HG03103 (cell line): ENCODE measurements at regions not wholly inside any gene's neighbourhood (a gene's known extent, or its start where the extent isn't known, plus 50 kb on each side); places are given as distances from the start of the nearest gene placed in this dataset.

ENCODE experiments used
- ATAC-seq: cut with Tn5 transposase; IDR thresholded peaks from one replicate; pipeline ENCODE4 v1.9.1; 2021; ENCODE audit warnings: low read depth; ENCODE audit not compliant: unreplicated experiment

DNA sequence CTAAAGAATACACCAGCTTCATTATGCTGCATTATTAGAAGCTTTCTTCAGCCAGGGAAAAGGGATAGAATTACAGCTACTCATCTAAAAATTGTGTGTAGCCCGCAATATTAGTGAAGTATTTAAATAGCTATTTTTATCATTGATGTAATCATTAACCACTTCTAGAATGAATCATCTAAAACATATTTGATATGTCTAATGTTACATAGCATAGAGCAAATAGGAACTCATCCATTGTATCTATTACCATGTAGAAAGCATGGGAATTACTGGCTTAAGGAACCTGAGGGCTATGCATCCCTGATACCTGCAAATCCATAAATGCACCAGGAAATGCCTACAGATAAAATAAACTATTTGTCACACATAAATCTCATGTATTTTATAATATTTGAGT is 54.5 kb upstream of the VGLL3 start:
- ATAC-seq: no peak

DNA sequence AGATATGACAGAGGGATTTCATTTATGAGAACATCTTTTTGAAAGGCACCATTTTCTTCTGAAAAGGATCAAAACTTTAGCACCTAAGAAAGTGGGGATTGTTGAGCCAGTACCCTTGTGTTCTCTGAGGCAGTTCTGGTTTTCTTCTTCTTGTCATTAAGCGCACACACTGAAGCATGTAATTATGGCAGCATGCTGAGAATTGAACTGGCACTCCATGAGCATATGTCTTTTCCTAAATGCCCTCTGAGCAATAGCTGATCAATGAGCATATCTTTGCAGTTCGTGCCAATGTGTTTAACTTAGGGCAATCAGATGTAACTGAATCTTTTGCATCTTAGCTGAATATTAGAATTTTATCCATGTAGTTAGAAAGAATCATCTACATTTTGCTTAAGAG is 53.9 kb upstream of the VGLL3 start:
- no peak for ATAC-seq

DNA sequence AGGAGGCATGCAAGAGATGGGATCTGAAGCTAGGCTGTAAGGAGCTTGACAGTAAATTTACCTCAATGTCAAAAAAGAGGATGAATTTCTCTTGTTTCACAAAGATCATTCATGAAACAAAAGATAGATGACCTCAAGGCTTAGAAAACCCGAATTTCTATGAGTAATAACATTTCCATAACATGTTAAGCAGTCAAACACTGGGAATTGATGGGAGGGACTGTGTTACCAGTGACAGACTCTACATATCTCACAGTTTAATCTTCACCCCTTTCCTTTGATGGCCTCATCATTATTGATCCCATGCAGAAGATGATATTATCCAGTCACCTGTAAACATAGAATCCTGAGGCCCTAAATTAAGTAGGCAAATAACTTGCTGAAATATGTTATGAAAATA is 53.5 kb upstream of the VGLL3 start:
- ATAC-seq: no peak

DNA sequence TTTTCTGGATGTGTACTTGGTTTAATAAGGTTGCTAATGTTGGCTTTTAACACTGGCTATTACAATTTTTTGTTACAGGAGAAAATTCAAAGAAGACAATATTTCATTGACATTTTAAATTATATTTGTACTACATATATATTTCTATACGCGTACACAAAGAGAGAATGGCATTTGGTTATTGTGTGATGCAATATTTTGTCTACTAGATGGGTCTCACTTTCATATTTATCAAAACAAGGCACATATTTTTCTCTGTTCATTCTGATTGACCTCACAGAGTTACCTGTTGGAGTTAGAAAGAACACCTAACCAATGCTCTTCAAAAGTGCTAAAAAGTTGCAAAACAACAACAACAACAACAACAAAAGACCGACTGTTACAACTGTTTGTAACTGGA is 50.2 kb upstream of the VGLL3 start:
- no peak for ATAC-seq
